ENCODE measurements at regions not wholly inside any gene's neighbourhood (a gene's known extent, or its start where the extent isn't known, plus 50 kb on each side); places are given as distances from the start of the nearest gene placed in this dataset.

DNA sequence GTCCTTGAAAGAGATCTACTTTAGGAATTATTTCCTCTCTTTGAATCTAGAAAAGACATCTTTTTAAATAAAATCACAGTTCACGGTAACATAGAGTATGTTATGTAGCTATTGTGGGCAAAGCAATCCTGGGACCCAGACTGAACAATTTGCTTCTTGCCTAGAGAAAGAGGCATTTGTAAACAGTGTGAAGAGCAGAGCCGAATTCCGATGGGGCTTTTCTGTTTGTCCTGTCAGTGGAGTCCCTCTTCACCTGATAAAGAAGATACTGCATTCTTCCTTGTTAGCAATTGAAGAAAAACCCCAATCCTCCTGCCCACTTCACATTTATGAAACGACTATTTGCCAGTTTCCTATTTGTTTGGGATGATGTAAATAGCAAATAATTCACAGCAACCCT, 462.9 kb downstream of the WDR72 start:
- Histone ChIP-seq H3K4me1 (no peaks in the 10 kb centered on the region), H3K27ac (replicated peaks in 1 of 4) (no peak overlapping the region), H3K36me3 (no peaks in the 10 kb centered on the region), H3K27me3 (no peaks in the 10 kb centered on the region), H3K9me3 (no peaks in the 10 kb centered on the region), H3K4me3 (no peak overlapping the region)
- DNase-seq (ENCODE audit: extremely low spot score): no peak
- intact Hi-C loops (cut with DNase I): no loop called here
- TF ChIP-seq POLR2A (IDR thresholded peaks at IDR 0.05; ENCODE audit: low read depth) (no peak), EP300 (IDR thresholded peaks at IDR 0.05) (no peak), CTCF (IDR thresholded peaks at IDR 0.05) (no peak), POLR2AphosphoS5 (IDR thresholded peaks at IDR 0.05) (no peak)
- 20% methylated on average over 4 of the region's 4 CpGs for WGBS

DNA sequence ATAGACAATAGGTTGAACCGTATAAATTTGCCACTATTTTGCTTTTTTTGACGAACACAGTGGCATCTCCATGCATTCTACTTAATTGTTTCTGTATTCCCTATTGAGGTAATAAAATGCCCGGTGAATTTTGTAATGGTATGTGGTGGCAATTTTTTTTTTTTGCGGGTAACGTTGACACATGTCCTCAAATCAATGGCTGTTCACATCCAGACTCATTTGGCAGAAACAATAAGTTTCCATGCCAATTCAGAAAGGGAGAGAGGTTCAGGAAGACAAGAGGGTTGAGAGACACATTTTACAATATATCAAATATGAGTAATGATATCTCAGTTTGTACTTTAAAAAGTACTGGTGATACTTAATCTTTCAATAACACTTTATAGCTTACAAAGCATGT, 463.9 kb downstream of the WDR72 start:
- intact Hi-C loops (cut with DNase I): no loop called here
- Histone ChIP-seq H3K27me3 (no peaks in the 10 kb centered on the region), H3K36me3 (no peaks in the 10 kb centered on the region), H3K4me1 (no peaks in the 10 kb centered on the region), H3K9me3 (no peaks in the 10 kb centered on the region), H3K4me3 (no peak overlapping the region), H3K27ac (replicated peaks in 1 of 4) (no peak overlapping the region)
- TF ChIP-seq POLR2A (IDR thresholded peaks at IDR 0.05; ENCODE audit: low read depth) (no peak), EP300 (IDR thresholded peaks at IDR 0.05) (no peak), CTCF (IDR thresholded peaks at IDR 0.05) (no peak), POLR2AphosphoS5 (IDR thresholded peaks at IDR 0.05) (no peak)
- DNase-seq (ENCODE audit: extremely low spot score): no peak
- WGBS: 84% methylated on average over 5 of the region's 5 CpGs

GRCh38 chr15:53288542-53288941, 470.9 kb downstream of the WDR72 start:
- Histone ChIP-seq H3K4me3 (no peak overlapping the region), H3K36me3 (no peaks in the 10 kb centered on the region), H3K27ac (replicated peaks in 1 of 4) (no peak overlapping the region), H3K9me3 (no peaks in the 10 kb centered on the region), H3K27me3 (peaks cover 0 to 3% (median 0%) of the 10 kb centered on the region in 4 donors), H3K4me1 (no peaks in the 10 kb centered on the region)
- TF ChIP-seq CTCF (IDR thresholded peaks at IDR 0.05) (no peak), POLR2AphosphoS5 (IDR thresholded peaks at IDR 0.05) (no peak), EP300 (IDR thresholded peaks at IDR 0.05) (no peak), POLR2A (IDR thresholded peaks at IDR 0.05; ENCODE audit: low read depth) (no peak)
- intact Hi-C loops (cut with DNase I): no loop called here
- no peak for DNase-seq (ENCODE audit: extremely low spot score)
- 82% methylated on average over 2 of the region's 2 CpGs for WGBS

GRCh38 chr15:53274630-53275029, 484.5 kb upstream of the ONECUT1 start:
- 53% methylated on average over 4 of the region's 4 CpGs for WGBS
- no peaks in the 10 kb centered on the region for H3K4me1 ChIP-seq
- H3K36me3 ChIP-seq: no peaks in the 10 kb centered on the region
- no peak for DNase-seq (ENCODE audit: extremely low spot score)
- intact Hi-C loops (cut with DNase I): no loop called here
- no peaks in the 10 kb centered on the region for H3K9me3 ChIP-seq
- no peak overlapping the region for H3K4me3 ChIP-seq
- TF ChIP-seq EP300 (IDR thresholded peaks at IDR 0.05) (no peak), POLR2AphosphoS5 (IDR thresholded peaks at IDR 0.05) (no peak), POLR2A (IDR thresholded peaks at IDR 0.05; ENCODE audit: low read depth) (no peak), CTCF (IDR thresholded peaks at IDR 0.05) (no peak)
- no peaks in the 10 kb centered on the region for H3K27me3 ChIP-seq
- no peak overlapping the region for H3K27ac ChIP-seq (replicated peaks in 1 of 4)

GRCh38 chr15:53272116-53272515, 482.0 kb upstream of the ONECUT1 start:
- no peak for DNase-seq (ENCODE audit: extremely low spot score)
- TF ChIP-seq EP300 (IDR thresholded peaks at IDR 0.05): no peak
- TF ChIP-seq POLR2AphosphoS5 (IDR thresholded peaks at IDR 0.05): no peak
- no peak for TF ChIP-seq POLR2A (IDR thresholded peaks at IDR 0.05; ENCODE audit: low read depth)
- no peak for TF ChIP-seq CTCF (IDR thresholded peaks at IDR 0.05)
- intact Hi-C loops (cut with DNase I): no loop called here
- 0% methylated on average over 1 of the region's 1 CpG for WGBS
- H3K9me3 ChIP-seq: no peaks in the 10 kb centered on the region
- no peaks in the 10 kb centered on the region for H3K27me3 ChIP-seq
- H3K36me3 ChIP-seq: no peaks in the 10 kb centered on the region
- no peak overlapping the region for H3K27ac ChIP-seq (replicated peaks in 1 of 4)
- H3K4me1 ChIP-seq: no peaks in the 10 kb centered on the region
- H3K4me3 ChIP-seq: no peak overlapping the region

Measured in esophagus muscularis mucosa (tissue), 4 donors.